ENCODE measurements at regions not wholly inside any gene's neighbourhood (a gene's known extent, or its start where the extent isn't known, plus 50 kb on each side); places are given as distances from the start of the nearest gene placed in this dataset.

- Histone ChIP-seq H3K4me3 (ENCODE audit: low read length) (no peak overlapping the region), H3K9me3 (ENCODE audit: low read length) (no peaks in the 10 kb centered on the region), H3K36me3 (ENCODE audit: insufficient read depth, low read length) (no peaks in the 10 kb centered on the region), H2AFZ (ENCODE audit: low read depth, low read length) (no peak overlapping the region), H3K4me1 (ENCODE audit: insufficient read depth, low read length) (no peaks in the 10 kb centered on the region), H3K27me3 (ENCODE audit: insufficient read depth, low read length) (no peaks in the 10 kb centered on the region)
These were observed 1222.9 kb upstream of the PRKX start for GRCh38 chrX:4936315-4936714.

- H3K36me3 ChIP-seq (ENCODE audit: insufficient read depth, low read length) = no peaks in the 10 kb centered on the region
- no peaks in the 10 kb centered on the region for H3K9me3 ChIP-seq (ENCODE audit: low read length)
- no peaks in the 10 kb centered on the region for H3K27me3 ChIP-seq (ENCODE audit: insufficient read depth, low read length)
- no peak overlapping the region for H2AFZ ChIP-seq (ENCODE audit: low read depth, low read length)
- no peaks in the 10 kb centered on the region for H3K4me1 ChIP-seq (ENCODE audit: insufficient read depth, low read length)
- H3K4me3 ChIP-seq (ENCODE audit: low read length) = no peak overlapping the region
These were observed 1222.4 kb upstream of the PRKX start for GRCh38 chrX:4935846-4936245.

- H3K9me3 ChIP-seq (ENCODE audit: low read length) = no peaks in the 10 kb centered on the region
- H3K4me3 ChIP-seq (ENCODE audit: low read length) = no peak overlapping the region
- H3K36me3 ChIP-seq (ENCODE audit: insufficient read depth, low read length) = no peaks in the 10 kb centered on the region
- no peaks in the 10 kb centered on the region for H3K27me3 ChIP-seq (ENCODE audit: insufficient read depth, low read length)
- no peak overlapping the region for H2AFZ ChIP-seq (ENCODE audit: low read depth, low read length)
- H3K4me1 ChIP-seq (ENCODE audit: insufficient read depth, low read length) = no peaks in the 10 kb centered on the region
These were observed 1222.0 kb upstream of the PRKX start for GRCh38 chrX:4935401-4935800.

DNA sequence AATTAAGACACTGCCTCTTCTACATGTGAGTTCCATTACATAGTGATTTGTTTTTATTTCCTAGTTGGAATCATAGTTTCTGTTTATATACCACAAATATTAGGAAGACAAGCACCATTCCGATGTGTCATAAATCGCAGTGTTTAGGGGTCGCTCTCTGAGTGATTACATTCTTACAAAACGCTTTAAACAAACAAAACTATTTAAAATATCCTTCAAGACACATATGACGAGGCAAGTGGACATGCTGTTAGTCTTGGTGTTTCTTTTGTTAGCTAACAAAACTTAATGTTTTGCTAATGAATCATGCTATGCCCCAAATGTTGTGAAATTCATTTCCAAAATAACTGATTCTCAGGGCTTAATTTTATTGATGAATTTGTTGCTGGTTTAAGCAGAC lies 1219.3 kb upstream of the PRKX start:
- no peaks in the 10 kb centered on the region for H3K27me3 ChIP-seq (ENCODE audit: insufficient read depth, low read length)
- no peak overlapping the region for H2AFZ ChIP-seq (ENCODE audit: low read depth, low read length)
- no peak overlapping the region for H3K4me3 ChIP-seq (ENCODE audit: low read length)
- H3K9me3 ChIP-seq (ENCODE audit: low read length) = no peaks in the 10 kb centered on the region
- no peaks in the 10 kb centered on the region for H3K4me1 ChIP-seq (ENCODE audit: insufficient read depth, low read length)
- no peaks in the 10 kb centered on the region for H3K36me3 ChIP-seq (ENCODE audit: insufficient read depth, low read length)

- Histone ChIP-seq H3K36me3 (ENCODE audit: insufficient read depth, low read length) (no peaks in the 10 kb centered on the region), H3K27me3 (ENCODE audit: insufficient read depth, low read length) (no peaks in the 10 kb centered on the region), H2AFZ (ENCODE audit: low read depth, low read length) (no peak overlapping the region), H3K4me3 (ENCODE audit: low read length) (no peak overlapping the region), H3K9me3 (ENCODE audit: low read length) (no peaks in the 10 kb centered on the region), H3K4me1 (ENCODE audit: insufficient read depth, low read length) (no peaks in the 10 kb centered on the region)
These were observed 1217.0 kb upstream of the PRKX start for GRCh38 chrX:4930426-4930825.

GRCh38 chrX:4925911-4926310 lies 1212.5 kb upstream of the PRKX start:
- no peaks in the 10 kb centered on the region for H3K36me3 ChIP-seq (ENCODE audit: insufficient read depth, low read length)
- H3K27me3 ChIP-seq (ENCODE audit: insufficient read depth, low read length) = no peaks in the 10 kb centered on the region
- H3K4me1 ChIP-seq (ENCODE audit: insufficient read depth, low read length) = no peaks in the 10 kb centered on the region
- no peak overlapping the region for H3K4me3 ChIP-seq (ENCODE audit: low read length)
- H3K9me3 ChIP-seq (ENCODE audit: low read length) = no peaks in the 10 kb centered on the region
- no peak overlapping the region for H2AFZ ChIP-seq (ENCODE audit: low read depth, low read length)

DNA sequence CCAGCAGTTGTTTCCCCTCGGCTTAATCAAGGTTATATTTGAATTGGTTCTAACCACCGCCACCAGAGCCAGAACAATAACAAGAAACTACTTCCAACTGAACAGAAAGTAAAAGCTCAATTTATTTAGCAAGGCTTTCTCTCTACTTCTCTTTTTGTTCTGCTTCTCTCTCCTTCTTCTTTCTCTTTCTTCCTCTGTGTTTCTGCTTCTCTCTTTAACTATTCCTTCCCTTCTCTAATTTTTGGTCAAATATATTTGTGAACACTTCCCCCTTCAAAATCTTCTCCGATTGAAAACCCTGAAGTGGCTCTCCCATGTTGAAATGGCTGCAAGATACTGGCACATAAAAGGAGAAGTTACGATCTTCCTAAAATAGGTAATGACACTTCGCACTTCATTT lies 1195.9 kb upstream of the PRKX start:
- Histone ChIP-seq H2AFZ (ENCODE audit: low read depth, low read length) (no peak overlapping the region), H3K27me3 (ENCODE audit: insufficient read depth, low read length) (no peaks in the 10 kb centered on the region), H3K36me3 (ENCODE audit: insufficient read depth, low read length) (no peaks in the 10 kb centered on the region), H3K4me1 (ENCODE audit: insufficient read depth, low read length) (no peaks in the 10 kb centered on the region), H3K9me3 (ENCODE audit: low read length) (no peaks in the 10 kb centered on the region), H3K4me3 (ENCODE audit: low read length) (no peak overlapping the region)

GRCh38 chrX:4905576-4905975 lies 1192.1 kb upstream of the PRKX start:
- Histone ChIP-seq H3K27me3 (ENCODE audit: insufficient read depth, low read length) (no peaks in the 10 kb centered on the region), H2AFZ (ENCODE audit: low read depth, low read length) (no peak overlapping the region), H3K4me1 (ENCODE audit: insufficient read depth, low read length) (no peaks in the 10 kb centered on the region), H3K9me3 (ENCODE audit: low read length) (no peaks in the 10 kb centered on the region), H3K36me3 (ENCODE audit: insufficient read depth, low read length) (no peaks in the 10 kb centered on the region), H3K4me3 (ENCODE audit: low read length) (no peak overlapping the region)

GRCh38 chrX:4881277-4881676 lies 1167.8 kb upstream of the PRKX start:
- Histone ChIP-seq H3K4me1 (ENCODE audit: insufficient read depth, low read length) (no peaks in the 10 kb centered on the region), H3K4me3 (ENCODE audit: low read length) (no peak overlapping the region), H3K27me3 (ENCODE audit: insufficient read depth, low read length) (no peaks in the 10 kb centered on the region), H2AFZ (ENCODE audit: low read depth, low read length) (no peak overlapping the region), H3K36me3 (ENCODE audit: insufficient read depth, low read length) (no peaks in the 10 kb centered on the region), H3K9me3 (ENCODE audit: low read length) (no peaks in the 10 kb centered on the region)

- no peak overlapping the region for H3K4me3 ChIP-seq (ENCODE audit: low read length)
- H3K36me3 ChIP-seq (ENCODE audit: insufficient read depth, low read length) = no peaks in the 10 kb centered on the region
- H3K4me1 ChIP-seq (ENCODE audit: insufficient read depth, low read length) = no peaks in the 10 kb centered on the region
- no peak overlapping the region for H2AFZ ChIP-seq (ENCODE audit: low read depth, low read length)
- no peaks in the 10 kb centered on the region for H3K9me3 ChIP-seq (ENCODE audit: low read length)
- no peaks in the 10 kb centered on the region for H3K27me3 ChIP-seq (ENCODE audit: insufficient read depth, low read length)
These were observed 1165.2 kb upstream of the PRKX start for GRCh38 chrX:4878640-4879039.

GRCh38 chrX:4876268-4876667 lies 1162.8 kb upstream of the PRKX start:
- no peaks in the 10 kb centered on the region for H3K27me3 ChIP-seq (ENCODE audit: insufficient read depth, low read length)
- no peak overlapping the region for H2AFZ ChIP-seq (ENCODE audit: low read depth, low read length)
- H3K4me1 ChIP-seq (ENCODE audit: insufficient read depth, low read length) = no peaks in the 10 kb centered on the region
- no peak overlapping the region for H3K4me3 ChIP-seq (ENCODE audit: low read length)
- no peaks in the 10 kb centered on the region for H3K9me3 ChIP-seq (ENCODE audit: low read length)
- no peaks in the 10 kb centered on the region for H3K36me3 ChIP-seq (ENCODE audit: insufficient read depth, low read length)

- no peaks in the 10 kb centered on the region for H3K36me3 ChIP-seq (ENCODE audit: insufficient read depth, low read length)
- no peaks in the 10 kb centered on the region for H3K4me1 ChIP-seq (ENCODE audit: insufficient read depth, low read length)
- no peaks in the 10 kb centered on the region for H3K9me3 ChIP-seq (ENCODE audit: low read length)
- no peak overlapping the region for H2AFZ ChIP-seq (ENCODE audit: low read depth, low read length)
- no peak overlapping the region for H3K4me3 ChIP-seq (ENCODE audit: low read length)
- no peaks in the 10 kb centered on the region for H3K27me3 ChIP-seq (ENCODE audit: insufficient read depth, low read length)
These were observed 1138.1 kb upstream of the PRKX start for GRCh38 chrX:4851534-4851933.

DNA sequence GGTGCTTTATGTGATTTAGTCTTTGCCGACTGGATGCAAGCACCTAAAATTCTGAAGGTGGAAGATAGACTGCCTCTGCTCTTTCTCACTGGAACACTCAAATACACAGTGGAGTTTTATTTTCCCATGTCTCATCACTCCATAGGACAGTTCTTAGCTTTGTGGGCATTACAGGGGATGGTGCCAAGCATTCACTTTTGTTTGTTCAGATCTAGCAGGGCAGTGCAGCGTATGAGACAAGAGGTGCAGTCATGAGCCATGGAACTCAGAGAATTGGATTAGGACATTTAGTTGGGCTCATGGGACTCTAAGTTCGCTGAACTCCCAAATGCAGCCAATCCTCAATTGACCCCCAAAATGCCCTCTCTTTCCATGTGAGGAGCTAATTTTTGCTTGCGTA lies 1136.9 kb upstream of the PRKX start:
- Histone ChIP-seq H2AFZ (ENCODE audit: low read depth, low read length) (no peak overlapping the region), H3K36me3 (ENCODE audit: insufficient read depth, low read length) (no peaks in the 10 kb centered on the region), H3K4me1 (ENCODE audit: insufficient read depth, low read length) (no peaks in the 10 kb centered on the region), H3K9me3 (ENCODE audit: low read length) (no peaks in the 10 kb centered on the region), H3K4me3 (ENCODE audit: low read length) (no peak overlapping the region), H3K27me3 (ENCODE audit: insufficient read depth, low read length) (no peaks in the 10 kb centered on the region)

DNA sequence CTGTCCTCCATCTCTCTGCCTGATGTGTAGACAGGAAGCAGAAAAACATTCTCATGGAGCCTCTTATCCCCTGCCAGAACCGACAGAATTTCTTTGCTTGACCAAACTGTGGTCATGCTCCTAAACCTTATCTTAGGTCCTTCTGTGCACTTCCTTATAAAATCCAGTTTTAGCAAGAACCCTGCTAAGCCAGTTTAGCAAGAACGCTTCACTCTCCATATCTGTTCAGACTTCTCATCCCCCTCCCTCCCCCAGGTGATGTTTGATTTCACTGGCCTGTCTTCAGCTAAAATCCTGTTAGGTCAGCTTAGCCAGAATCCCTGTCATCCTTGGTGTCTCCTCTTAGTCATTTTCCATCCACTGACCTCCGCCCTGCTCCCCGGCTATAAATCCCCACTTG lies 1130.9 kb upstream of the PRKX start:
- no peak overlapping the region for H2AFZ ChIP-seq (ENCODE audit: low read depth, low read length)
- H3K27me3 ChIP-seq (ENCODE audit: insufficient read depth, low read length) = no peaks in the 10 kb centered on the region
- no peak overlapping the region for H3K4me3 ChIP-seq (ENCODE audit: low read length)
- no peaks in the 10 kb centered on the region for H3K4me1 ChIP-seq (ENCODE audit: insufficient read depth, low read length)
- no peaks in the 10 kb centered on the region for H3K9me3 ChIP-seq (ENCODE audit: low read length)
- H3K36me3 ChIP-seq (ENCODE audit: insufficient read depth, low read length) = no peaks in the 10 kb centered on the region
